ENCODE measurements at regions not wholly inside any gene's neighbourhood (a gene's known extent, or its start where the extent isn't known, plus 50 kb on each side); places are given as distances from the start of the nearest gene placed in this dataset.

GRCh38 chr4:116092961-116093360, 979.5 kb upstream of the NDST4 start:
- POLR2A ChIA-PET: no interaction called here
- TF ChIP-seq CTCF (IDR thresholded peaks at IDR 0.05; ENCODE audit: insufficient read depth, low read length, missing control alignments): no peak
- CTCF ChIA-PET: no interaction called here
- DNase-seq (ENCODE audit: low read depth, low spot score): no peak
- no peak overlapping the region for H3K4me3 ChIP-seq (ENCODE audit: low read depth, low read length)

GRCh38 chr4:116088771-116089170, 975.4 kb upstream of the NDST4 start:
- ChIA-PET CTCF (no interaction called here), POLR2A (no interaction called here)
- DNase-seq (ENCODE audit: low read depth, low spot score): no peak
- no peak overlapping the region for H3K4me3 ChIP-seq (ENCODE audit: low read depth, low read length)
- no peak for TF ChIP-seq CTCF (IDR thresholded peaks at IDR 0.05; ENCODE audit: insufficient read depth, low read length, missing control alignments)

- no peak overlapping the region for H3K4me3 ChIP-seq (ENCODE audit: low read depth, low read length)
- CTCF ChIA-PET: no interaction called here
- POLR2A ChIA-PET: no interaction called here
- no peak for DNase-seq (ENCODE audit: low read depth, low spot score)
- no peak for TF ChIP-seq CTCF (IDR thresholded peaks at IDR 0.05; ENCODE audit: insufficient read depth, low read length, missing control alignments)
Observed at GRCh38 chr4:116082808-116083366, 969.5 kb upstream of the NDST4 start.

GRCh38 chr4:116073051-116073450, 959.6 kb upstream of the NDST4 start:
- ChIA-PET POLR2A (no interaction called here), CTCF (no interaction called here)
- TF ChIP-seq CTCF (IDR thresholded peaks at IDR 0.05; ENCODE audit: insufficient read depth, low read length, missing control alignments): no peak
- DNase-seq (ENCODE audit: low read depth, low spot score): no peak
- no peak overlapping the region for H3K4me3 ChIP-seq (ENCODE audit: low read depth, low read length)

- no peak for DNase-seq (ENCODE audit: low read depth, low spot score)
- no peak overlapping the region for H3K4me3 ChIP-seq (ENCODE audit: low read depth, low read length)
- no peak for TF ChIP-seq CTCF (IDR thresholded peaks at IDR 0.05; ENCODE audit: insufficient read depth, low read length, missing control alignments)
- CTCF ChIA-PET: no interaction called here
- POLR2A ChIA-PET: no interaction called here
Observed at GRCh38 chr4:116070283-116070682, 956.9 kb upstream of the NDST4 start.

- no peak overlapping the region for H3K4me3 ChIP-seq (ENCODE audit: low read depth, low read length)
- TF ChIP-seq CTCF (IDR thresholded peaks at IDR 0.05; ENCODE audit: insufficient read depth, low read length, missing control alignments): no peak
- POLR2A ChIA-PET: no interaction called here
- DNase-seq (ENCODE audit: low read depth, low spot score): no peak
- CTCF ChIA-PET: no interaction called here
Observed at GRCh38 chr4:116066711-116067245, 953.4 kb upstream of the NDST4 start.

All from AG04449 (cell line).